Activated T-helper 1 cell treated with anti-CD3 and anti-CD28 coated beads, Interleukin-2, amount 50 U/mL, for 16 hours (primary cell): ENCODE measurements at regions not wholly inside any gene's neighbourhood (a gene's known extent, or its start where the extent isn't known, plus 50 kb on each side); places are given as distances from the start of the nearest gene placed in this dataset.
"Not testable (repeated sequence)": the region's sequence is repeated elsewhere in the genome, so short reads cannot be mapped to it uniquely, and the experiment has no call there.

ENCODE experiments used
- DNase-seq, 2 donors: peaks; one replicate each; pipeline ENCODE4 v3.0.0-alpha.2; 2020; ENCODE audit warnings: low read depth in 1 of 2, low spot score in 1 of 2

DNA sequence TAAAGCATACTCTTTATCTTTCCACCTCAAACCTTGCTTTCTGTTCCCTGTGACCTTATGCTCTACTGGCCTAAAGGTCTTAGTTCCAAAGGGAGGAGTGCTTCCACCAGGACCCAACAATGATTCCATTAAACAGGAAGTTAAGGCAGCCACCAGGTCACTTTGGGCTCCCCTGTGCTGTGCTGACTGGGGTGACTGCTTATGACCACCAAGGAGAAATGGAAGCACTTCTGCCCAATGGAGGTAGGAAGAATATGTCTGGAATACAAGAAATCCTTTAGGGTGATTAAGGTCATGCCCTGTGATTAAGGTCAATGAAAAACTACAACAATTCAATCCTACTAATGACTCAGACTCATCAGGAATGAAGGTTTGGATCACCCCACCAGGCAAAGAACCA is 233.8 kb upstream of the CDH11 start:
- no peak for DNase-seq

DNA sequence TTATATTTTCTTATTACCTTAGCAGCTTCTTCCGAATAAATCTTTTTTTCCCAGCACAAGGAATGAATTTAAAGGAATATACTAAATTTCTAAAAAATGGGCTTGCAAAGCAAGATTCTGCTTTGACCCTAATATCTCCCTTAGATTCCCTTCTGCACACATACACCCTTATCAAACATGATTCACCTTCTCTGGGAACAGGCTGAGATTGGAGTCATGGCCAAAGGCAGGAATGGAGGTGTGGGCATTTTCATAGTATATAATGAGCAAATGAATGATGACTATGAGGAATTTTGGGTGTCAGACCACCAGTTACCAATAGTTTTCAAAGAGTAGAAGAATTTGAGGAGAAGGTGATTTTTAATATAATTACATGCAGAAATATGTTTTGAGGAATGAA is 231.3 kb upstream of the CDH11 start:
- no peak for DNase-seq

DNA sequence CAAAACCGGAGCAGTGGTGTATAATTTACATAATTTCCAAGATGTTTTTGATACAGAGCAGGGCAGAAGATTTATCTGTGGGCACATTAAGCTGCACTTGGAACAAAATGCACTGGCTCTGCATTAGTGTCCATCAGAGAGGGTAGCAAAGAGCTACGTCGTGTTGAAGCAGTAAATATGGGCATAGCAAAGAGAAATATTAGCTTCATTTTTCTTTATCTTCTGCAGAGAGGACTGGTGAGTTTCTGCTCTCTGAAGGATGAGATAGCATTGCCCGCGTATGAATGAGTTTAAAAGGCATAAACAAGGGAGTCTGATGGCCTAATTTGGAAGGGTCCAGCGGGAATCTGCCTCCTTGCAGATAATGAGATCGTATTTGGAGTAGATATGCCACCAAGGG is 227.8 kb upstream of the CDH11 start:
- DNase-seq, result no peak

DNA sequence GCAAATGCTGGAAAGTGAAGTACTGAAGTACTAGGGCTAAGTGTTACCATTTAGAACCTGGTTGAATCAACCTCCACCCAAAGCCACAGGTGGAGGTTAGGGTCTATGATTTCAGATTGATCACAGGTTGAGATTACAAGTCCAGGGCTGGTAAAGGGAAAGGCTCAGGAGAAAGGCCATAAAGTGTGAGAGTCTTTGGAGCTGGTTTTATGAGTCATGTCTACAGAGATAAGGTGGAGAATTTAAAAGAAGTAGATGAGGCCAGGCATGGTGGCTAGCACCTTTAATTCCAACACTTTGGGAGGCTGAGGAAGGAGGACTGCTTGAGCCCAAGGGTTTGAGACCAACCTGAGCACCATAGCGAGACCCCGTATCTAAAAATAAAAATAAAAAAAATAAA is 221.7 kb upstream of the CDH11 start:
- DNase-seq, result no peak

DNA sequence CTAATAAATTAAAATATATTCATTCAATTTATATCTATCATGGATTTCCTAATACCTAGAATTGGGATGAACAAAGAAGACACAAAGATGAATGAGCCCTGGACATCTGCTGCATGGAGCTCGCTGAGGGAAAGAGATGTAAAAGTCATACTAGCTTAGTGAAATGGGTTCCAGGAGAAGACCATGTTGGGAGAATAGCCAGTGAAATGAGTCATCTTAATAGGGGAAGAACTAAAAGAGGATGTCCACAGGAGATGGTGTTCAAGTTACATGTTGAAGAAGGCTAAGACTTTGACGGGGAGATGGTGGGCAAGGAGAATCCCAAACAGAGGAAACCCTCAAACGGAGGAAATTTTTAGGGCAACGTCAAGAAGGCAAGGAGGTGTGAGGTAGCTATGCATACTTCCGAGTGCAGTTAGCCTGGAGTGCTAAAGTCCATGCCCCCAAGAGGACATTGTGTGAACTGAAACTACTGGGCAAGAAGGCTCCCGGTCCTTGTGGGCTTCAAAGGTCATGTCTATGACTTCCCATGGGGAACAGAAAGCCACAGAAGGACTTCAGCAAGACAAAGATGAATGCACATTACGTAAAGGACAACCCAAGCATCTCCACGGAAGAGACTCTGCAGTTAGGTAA is 220.5 kb upstream of the CDH11 start:
- DNase-seq, result no peak

DNA sequence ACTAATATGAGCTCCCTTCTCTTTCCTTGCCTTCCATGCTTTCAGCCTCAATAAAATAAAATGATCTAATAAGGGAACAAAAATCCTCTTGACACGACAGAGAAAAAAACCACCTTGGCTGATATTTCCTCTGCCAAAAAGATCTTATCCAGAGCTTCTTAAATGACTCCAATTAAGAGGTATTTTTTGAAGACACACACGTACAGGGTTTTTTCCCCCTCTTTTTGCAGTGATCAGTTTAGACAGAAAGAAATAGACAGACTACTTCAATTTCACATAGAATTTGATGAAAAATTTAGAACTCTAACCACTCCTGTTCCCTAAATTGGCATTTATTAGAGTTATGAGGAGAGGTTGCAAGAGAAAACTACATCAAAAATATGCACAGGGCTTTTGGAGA is 217.2 kb upstream of the CDH11 start:
- no peak for DNase-seq

DNA sequence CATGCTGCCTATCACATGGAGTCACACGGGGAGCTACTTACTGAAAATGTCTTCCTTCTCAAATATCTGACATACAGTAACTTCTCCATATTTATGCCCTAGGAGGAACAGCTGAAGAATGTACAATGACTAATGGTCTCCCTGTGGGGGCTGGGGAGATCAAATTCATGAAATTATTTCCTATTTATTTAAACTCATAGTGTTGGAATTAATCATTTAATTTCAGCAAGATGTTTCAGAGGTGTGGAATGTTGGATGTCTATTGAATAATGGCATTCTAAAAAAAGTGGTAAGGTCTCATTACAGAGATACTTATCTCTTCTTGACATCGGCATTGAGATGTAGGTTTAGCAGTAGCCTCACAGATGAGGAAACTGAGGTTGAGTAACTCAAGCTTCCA is 214.3 kb upstream of the CDH11 start:
- DNase-seq, result no peak

DNA sequence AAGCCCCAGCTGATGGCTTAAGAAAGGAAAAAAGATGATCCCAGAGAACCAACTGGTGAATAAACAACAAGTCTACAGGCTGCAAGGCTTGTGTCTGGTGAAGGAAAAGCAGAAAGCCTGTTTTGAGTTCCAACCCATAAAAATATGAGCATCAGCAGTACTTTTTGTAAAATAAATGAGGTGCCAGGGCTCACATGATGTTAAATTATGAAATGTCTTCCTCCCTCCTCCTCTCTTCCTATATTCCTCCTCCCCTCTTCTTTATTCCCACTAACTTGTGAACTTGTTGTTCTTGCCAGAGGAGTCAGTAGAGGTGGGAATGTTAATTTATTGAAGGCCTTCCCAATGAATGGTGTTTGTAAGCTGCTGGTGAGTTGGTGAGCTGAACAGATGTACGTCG is 212.2 kb upstream of the CDH11 start:
- no peak for DNase-seq

DNA sequence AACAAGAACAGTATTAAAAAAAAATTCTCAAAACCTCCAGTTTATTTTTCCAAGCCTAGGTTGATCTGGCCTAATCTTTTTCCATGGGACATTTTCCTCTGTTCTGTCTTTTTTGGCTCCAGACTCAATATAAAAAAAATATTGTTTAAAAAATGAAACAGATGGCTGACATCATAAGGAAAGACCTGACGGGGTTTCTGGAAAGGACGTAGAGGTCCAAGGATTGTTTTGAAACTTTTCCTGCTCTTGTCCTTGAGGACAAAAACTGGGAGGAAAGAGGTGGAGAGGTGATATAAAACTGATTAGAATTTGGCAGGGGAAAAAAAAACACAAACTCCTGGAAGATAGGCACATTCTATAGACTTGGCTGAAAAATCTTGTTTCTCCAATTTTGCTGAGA is 211.4 kb upstream of the CDH11 start:
- no peak for DNase-seq

DNA sequence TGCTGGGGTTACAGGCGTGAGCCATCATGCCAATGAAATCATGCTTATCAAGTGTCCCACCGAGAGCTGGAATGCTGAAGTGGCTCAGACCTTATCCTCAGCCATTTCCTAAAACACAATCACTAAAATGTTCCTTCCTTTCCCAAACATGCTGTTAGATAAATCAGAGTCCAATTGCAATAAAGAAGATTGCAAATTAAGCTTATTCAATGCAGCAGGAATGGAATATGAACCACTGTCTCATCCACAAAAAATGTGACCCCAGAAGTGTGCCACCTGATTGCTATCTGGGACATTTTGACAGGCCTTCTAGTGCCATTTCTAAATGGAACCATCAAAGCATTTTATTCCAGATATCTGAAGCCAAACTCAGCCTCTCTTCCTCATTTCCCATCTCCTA is 205.5 kb upstream of the CDH11 start:
- DNase-seq, result no peak

DNA sequence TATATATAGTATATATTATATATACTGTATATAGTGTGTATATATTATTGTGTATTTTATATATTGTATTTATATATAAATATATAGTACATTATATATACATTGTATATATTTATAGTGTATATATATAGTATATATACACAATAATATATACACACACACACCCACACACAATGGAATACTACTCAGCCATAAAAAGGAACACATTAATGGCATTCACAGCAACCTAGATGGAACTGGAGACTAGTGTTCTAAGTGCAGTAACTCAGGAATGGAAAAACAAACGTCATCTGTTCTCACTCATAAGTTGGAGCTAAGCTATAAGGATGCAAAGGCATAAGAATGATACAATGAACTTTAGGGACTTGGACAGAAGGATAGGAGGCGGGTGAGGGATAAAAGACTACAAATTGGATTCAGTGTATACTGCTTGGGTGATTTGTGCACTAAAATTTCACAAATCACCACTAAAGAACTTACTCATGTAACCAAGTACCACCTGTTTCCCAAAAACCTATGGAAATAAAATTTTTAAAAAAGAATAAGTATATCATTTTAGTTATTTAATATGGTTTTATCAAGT is 201.9 kb upstream of the CDH11 start:
- DNase-seq, result no peak

DNA sequence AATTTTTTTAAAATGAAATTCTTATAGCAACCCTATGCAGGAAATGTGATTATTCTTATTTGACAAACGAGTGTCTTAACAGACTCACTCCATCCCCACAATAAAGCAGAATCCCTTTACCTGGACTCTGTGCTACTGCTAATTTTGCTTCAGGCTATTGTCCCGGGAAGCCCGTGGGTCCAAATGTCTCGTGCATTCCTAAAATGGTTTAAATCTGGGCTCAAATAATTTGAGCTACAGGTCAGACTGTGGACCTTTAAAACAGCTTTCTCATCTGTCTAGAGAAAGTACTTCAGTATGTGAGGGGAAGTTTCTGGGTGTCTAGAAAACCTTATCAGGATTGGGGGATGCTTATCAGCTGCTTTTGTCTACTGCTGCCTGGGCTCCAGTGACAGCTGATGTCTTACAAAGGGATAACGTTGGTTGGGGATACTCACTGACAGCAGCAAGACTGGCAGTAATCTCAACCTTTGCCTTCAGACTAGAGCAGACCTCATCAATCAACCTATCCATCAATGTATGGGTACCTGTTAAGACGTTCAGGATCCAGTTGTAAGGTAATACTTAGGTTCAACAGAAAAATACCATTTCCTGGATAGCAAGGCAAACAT is 197.9 kb upstream of the CDH11 start:
- no peak for DNase-seq

DNA sequence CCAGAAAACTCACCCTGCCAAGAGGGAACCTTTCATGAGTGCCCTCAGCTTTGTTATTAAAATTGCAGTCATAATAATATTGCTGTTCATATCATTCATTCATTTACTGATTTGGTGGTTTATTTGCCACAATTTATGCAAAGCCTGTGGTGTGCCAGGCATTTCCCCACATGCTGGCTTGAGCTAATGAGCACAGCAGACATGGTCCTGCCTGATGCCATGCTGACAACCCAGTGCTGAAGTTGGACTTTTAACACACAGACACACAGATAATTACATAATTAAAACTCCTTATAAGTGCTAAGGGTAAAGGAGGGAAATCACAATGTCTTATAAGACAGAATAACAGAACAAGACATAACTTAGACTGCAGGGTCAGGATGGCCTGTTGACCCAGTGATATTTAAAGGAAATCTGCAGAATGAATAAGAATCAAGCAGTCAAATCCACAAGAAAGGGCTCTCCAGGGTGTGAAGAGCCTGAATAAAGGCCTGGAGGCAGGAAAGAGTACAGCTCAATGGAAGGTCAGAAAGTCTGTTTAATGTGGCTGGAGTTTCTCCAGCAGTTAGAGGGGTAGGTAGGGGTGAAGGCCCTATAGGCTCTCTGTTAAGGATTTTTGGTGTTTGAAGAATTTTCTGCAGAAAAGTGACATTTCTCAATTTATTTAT is 196.9 kb upstream of the CDH11 start:
- no peak for DNase-seq

DNA sequence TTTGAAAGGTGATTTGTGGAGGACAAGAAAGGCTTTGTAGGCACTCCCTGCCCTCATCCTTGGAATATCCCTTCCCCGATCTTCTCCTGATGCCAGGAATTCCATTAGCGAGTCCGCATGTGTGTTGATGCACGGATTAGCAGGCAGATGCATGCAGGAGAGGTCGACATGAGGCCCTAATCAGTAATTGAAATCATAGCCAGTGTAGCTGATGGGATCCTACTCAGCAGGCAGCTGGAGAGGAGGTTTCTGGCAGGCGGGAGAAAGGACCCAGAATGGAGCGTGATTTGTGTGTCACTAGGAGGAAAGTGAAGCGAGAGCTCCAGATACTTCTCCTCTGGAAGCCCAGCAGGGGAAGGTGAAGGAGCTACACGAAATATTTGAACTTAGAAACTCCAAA is 196.3 kb upstream of the CDH11 start:
- DNase-seq, result no peak

DNA sequence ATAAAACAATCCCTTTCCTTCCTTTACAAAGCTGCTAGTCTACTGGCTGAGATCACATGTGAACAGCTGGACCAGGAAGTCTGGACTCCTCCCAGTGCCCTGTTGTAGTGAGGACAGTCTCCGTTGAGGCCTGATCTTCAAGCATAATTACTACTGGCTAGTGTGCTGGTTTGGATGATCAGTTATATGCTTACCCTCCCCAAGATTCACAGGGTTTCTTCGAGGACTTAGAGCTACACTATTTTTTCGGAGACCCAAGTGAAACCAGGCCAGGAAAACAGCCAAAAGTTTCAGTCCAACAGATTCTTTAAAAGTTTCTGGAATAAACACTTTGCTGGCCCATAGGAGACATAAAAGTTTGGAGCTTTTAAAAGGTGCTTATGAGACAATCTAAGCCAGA is 194.9 kb upstream of the CDH11 start:
- no peak for DNase-seq

DNA sequence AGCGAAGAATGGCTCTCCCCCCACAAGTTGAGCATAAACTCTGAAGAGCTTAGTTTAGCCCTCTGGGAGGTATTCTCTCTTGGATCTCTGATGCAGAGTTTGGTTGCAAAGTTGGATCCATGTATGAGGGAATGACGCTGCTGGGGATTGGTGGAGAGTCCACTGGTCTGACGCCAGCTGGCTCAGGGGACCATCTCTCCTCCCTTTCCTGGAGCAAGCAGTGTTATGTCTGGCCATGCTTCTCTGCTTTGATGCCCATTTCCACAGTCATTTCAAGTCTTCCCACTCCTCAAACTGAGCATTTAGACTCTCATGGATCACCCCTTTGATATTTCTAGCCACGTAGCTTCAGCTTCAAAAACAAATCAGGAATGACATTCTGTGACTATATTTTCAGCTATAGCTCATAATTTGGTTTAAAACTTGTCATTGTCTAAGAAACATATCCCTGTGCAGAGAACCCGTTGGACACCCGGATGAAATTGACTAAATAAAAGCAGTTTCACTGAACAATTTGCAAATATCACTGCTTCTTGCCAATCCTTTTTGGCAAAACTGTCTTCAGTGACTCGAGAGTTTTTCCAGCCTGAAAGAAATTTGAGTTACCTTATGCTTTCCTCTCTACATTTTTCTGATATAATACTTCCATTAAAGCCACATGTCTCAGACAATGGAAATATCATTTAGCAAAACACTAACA is 193.4 kb upstream of the CDH11 start:
- no peak for DNase-seq

DNA sequence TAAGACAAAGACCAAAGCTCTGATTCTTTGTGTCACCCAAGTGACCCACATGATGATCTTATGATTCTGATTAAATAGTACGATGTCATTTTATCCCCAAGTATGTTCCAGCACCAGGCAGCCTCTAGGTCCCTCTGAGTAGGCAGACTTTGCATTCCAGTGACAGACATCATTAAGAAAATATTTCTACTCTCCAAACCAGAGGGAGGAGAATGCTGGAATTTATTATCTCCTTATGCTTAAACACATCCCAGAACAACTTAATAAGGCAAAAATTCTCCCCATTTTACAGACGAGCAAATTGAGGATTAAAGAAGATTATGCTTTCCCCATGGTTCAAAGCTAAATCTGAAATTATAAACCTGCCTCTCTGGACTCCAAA is 192.8 kb upstream of the CDH11 start:
- DNase-seq, result no peak

DNA sequence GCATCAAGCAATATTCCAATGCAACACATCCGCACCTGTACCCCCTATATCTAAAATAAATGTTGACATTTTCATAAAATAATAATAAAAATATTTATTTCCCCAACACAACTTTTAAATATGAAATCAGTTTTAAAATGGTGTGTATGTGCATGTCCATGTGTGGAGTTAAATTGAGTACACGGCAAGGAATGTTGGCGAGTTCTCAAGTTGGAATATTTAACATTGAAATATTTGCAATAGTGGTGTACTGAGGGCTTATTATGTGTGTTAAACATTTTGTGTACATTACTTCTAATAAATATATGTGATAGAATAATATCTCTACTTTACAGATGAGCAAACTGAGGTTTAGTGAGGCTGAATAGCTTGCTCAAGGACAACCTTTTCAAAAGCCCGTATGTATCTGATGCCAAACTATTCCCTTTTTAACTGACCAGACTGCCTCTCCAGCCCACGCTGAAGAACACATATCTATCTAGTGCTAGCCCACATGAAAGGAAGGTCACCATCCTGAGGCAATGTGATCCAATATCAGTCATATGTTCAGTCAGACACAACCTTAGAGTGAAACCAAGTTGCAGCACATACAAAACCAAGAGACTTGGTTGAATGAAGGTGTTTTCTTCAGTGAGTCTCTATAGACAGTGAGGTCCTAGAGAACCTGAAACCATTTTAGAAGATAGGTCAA is 192.2 kb upstream of the CDH11 start:
- no peak for DNase-seq

DNA sequence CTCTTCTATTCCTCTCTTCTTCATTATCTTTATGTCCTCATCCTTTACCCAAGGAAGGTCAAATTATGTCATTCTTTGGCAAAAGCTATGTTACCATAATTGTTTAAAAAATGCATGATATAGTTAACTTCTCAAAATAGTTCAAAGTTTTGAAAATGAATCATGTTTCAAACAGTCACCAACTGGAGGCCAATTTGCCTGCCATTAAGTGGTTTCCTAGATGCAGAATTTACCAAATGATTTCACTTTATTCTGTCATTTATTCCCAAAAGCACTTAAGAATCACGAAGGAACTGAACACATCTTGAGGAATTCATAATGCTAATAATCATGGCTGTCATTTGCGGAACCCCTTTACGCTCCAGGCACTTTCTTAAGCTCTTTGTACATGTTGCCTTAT is 190.9 kb upstream of the CDH11 start:
- DNase-seq, result no peak

DNA sequence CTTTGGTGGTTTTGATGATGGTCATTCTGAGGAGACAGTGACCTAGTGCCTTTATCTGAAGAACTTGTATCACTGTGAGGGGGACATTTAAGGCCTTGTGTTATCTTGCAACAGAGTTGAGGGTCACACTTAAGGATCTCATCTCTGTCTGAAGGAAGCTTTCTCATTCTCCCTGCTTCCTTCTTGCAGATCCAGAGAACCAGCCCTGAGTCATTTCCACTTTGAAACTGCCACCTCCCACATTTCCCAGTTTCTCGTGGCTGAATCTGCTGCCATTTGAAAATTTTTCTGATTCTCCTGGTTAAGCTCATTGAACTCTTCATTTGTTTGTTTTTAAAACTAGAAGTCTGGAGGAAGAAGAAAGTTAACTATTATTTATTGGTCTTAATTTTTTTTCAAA is 190.2 kb upstream of the CDH11 start:
- no peak for DNase-seq

DNA sequence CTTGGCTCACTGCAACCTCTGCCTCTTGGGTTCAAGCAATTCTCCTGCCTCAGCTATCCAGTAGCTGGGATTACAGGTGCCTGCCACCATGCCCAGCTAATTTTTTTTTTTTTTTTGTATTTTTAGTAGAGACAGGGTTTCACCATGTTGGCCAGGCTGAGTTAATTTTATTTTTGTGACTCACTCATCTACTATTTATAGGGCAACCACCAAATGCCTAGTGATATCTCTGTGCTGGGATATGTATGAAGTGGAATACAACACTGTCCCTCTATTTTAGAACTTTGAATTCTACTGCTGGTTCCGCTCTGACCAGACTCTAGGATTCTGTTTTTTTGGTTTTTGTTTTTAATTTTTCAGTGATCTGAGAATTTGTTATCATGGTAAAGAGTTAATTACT is 188.6 kb upstream of the CDH11 start:
- DNase-seq, result not testable (repeated sequence)
